NB4 (cell line): ENCODE measurements at regions not wholly inside any gene's neighbourhood (a gene's known extent, or its start where the extent isn't known, plus 50 kb on each side); places are given as distances from the start of the nearest gene placed in this dataset.

Experiments
- MYC ChIP-seq: IDR thresholded peaks from 2 replicates; pipeline ENCODE4 v1.6.1; 2011; ENCODE audit warnings: low read depth, low read length
- POLR2A ChIP-seq: IDR thresholded peaks from 2 replicates; pipeline ENCODE4 v1.6.1; 2011; ENCODE audit warnings: mild to moderate bottlenecking; ENCODE audit not compliant: insufficient read length; ENCODE audit errors: extremely low read depth
- TF ChIP-seq, protein P1 (sequence below): IDR thresholded peaks from one replicate; pipeline ENCODE4 v1.5.1; 2012; ENCODE audit warnings: low read depth, low read length
- TF ChIP-seq, protein P2 (sequence below): IDR thresholded peaks from 2 replicates; pipeline ENCODE4 v1.6.1; 2011; ENCODE audit warnings: low read depth, low read length

- TF ChIP-seq, protein P1, sequence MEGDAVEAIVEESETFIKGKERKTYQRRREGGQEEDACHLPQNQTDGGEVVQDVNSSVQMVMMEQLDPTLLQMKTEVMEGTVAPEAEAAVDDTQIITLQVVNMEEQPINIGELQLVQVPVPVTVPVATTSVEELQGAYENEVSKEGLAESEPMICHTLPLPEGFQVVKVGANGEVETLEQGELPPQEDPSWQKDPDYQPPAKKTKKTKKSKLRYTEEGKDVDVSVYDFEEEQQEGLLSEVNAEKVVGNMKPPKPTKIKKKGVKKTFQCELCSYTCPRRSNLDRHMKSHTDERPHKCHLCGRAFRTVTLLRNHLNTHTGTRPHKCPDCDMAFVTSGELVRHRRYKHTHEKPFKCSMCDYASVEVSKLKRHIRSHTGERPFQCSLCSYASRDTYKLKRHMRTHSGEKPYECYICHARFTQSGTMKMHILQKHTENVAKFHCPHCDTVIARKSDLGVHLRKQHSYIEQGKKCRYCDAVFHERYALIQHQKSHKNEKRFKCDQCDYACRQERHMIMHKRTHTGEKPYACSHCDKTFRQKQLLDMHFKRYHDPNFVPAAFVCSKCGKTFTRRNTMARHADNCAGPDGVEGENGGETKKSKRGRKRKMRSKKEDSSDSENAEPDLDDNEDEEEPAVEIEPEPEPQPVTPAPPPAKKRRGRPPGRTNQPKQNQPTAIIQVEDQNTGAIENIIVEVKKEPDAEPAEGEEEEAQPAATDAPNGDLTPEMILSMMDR, result no peak
- no peak for TF ChIP-seq POLR2A
- TF ChIP-seq, protein P2, sequence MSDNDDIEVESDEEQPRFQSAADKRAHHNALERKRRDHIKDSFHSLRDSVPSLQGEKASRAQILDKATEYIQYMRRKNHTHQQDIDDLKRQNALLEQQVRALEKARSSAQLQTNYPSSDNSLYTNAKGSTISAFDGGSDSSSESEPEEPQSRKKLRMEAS, result no peak
- no peak for TF ChIP-seq MYC
Observed at GRCh38 chr3:82409842-82410241, 648.4 kb upstream of the GBE1 start.
